C4-2B (cell line): ENCODE measurements at regions not wholly inside any gene's neighbourhood (a gene's known extent, or its start where the extent isn't known, plus 50 kb on each side); places are given as distances from the start of the nearest gene placed in this dataset.

Experiments used
- H3K27ac ChIP-seq: fragments of 450-650 bp; 2 replicates; pipeline ENCODE4 v1.5.1; 2017
- CTCF ChIP-seq: fragments of 450-650 bp; conservative IDR thresholded peaks from 2 replicates; pipeline ENCODE4 v1.5.1; 2017; ENCODE audit warnings: mild to moderate bottlenecking
- ZFX ChIP-seq: fragments of 450-650 bp; IDR thresholded peaks from 2 replicates; pipeline ENCODE4 v1.6.1; 2017

- TF ChIP-seq ZFX, result no peak
- TF ChIP-seq CTCF, result no peak
- no peak overlapping the region for H3K27ac ChIP-seq
Observed at GRCh38 chr2:8418721-8419120, 263.1 kb upstream of the ID2 start.

GRCh38 chr2:8421658-8422449, 260.0 kb upstream of the ID2 start:
- TF ChIP-seq CTCF, result no peak
- no peak for TF ChIP-seq ZFX
- H3K27ac ChIP-seq, result no peak overlapping the region

GRCh38 chr2:8422450-8422800, 259.4 kb upstream of the ID2 start:
- H3K27ac ChIP-seq, result no peak overlapping the region
- TF ChIP-seq ZFX (no peak), CTCF (no peak)

GRCh38 chr2:8424997-8425900, 256.6 kb upstream of the ID2 start:
- H3K27ac ChIP-seq, result no peak overlapping the region
- no peak for TF ChIP-seq CTCF
- TF ChIP-seq ZFX, result no peak

- no peak overlapping the region for H3K27ac ChIP-seq
- TF ChIP-seq ZFX, result no peak
- no peak for TF ChIP-seq CTCF
Observed at GRCh38 chr2:8426550-8426949, 255.3 kb upstream of the ID2 start.

GRCh38 chr2:8427211-8427610, 254.6 kb upstream of the ID2 start:
- TF ChIP-seq ZFX (no peak), CTCF (no peak)
- no peak overlapping the region for H3K27ac ChIP-seq

- TF ChIP-seq CTCF (no peak), ZFX (no peak)
Observed at GRCh38 chr2:8430628-8431027, 251.2 kb upstream of the ID2 start.

More at GRCh38 chr2:8430628-8431027, 251.2 kb upstream of the ID2 start:
- no peak overlapping the region for H3K27ac ChIP-seq
